Stimulated activated CD4-positive, alpha-beta T cell treated with anti-CD3 and anti-CD28 coated beads, Interleukin-1b, Interleukin-23, amount 100 ng/mL, for 4 hours (primary cell): ENCODE measurements at regions not wholly inside any gene's neighbourhood (a gene's known extent, or its start where the extent isn't known, plus 50 kb on each side); places are given as distances from the start of the nearest gene placed in this dataset.

Experiments
- DNase-seq, 2 donors: peaks; one replicate each; pipeline ENCODE4 v3.0.0-alpha.2; 2020; ENCODE audit warnings: low read depth in 2 of 2

GRCh38 chr17:71681427-71682173 is 439.2 kb upstream of the SOX9 start:
- no peak for DNase-seq

- DNase-seq = no peak
Measured at GRCh38 chr17:71682174-71682494, 438.7 kb upstream of the SOX9 start.

GRCh38 chr17:71689782-71690181 is 431.0 kb upstream of the SOX9 start:
- no peak for DNase-seq

- no peak for DNase-seq
Measured at GRCh38 chr17:71699907-71700306, 420.9 kb upstream of the SOX9 start.

GRCh38 chr17:71703701-71704100 is 417.1 kb upstream of the SOX9 start:
- no peak for DNase-seq

- no peak for DNase-seq
Measured at GRCh38 chr17:71709271-71709890, 411.4 kb upstream of the SOX9 start.

- DNase-seq = no peak
Measured at GRCh38 chr17:71709946-71710345, 410.9 kb upstream of the SOX9 start.

- no peak for DNase-seq
Measured at GRCh38 chr17:71710816-71711215, 410.0 kb upstream of the SOX9 start.

- no peak for DNase-seq
Measured at GRCh38 chr17:71713846-71714245, 407.0 kb upstream of the SOX9 start.

GRCh38 chr17:71724339-71724738 is 396.5 kb upstream of the SOX9 start:
- DNase-seq = no peak

GRCh38 chr17:71725811-71726210 is 395.0 kb upstream of the SOX9 start:
- no peak for DNase-seq

- DNase-seq = no peak
Measured at GRCh38 chr17:71726341-71726740, 394.5 kb upstream of the SOX9 start.

- DNase-seq = no peak
Measured at GRCh38 chr17:71727292-71727691, 393.5 kb upstream of the SOX9 start.

- no peak for DNase-seq
Measured at GRCh38 chr17:71727723-71728122, 393.1 kb upstream of the SOX9 start.

- no peak for DNase-seq
Measured at GRCh38 chr17:71730871-71731270, 389.9 kb upstream of the SOX9 start.

- no peak for DNase-seq
Measured at GRCh38 chr17:71735893-71736292, 384.9 kb upstream of the SOX9 start.

GRCh38 chr17:71740866-71741265 is 380.0 kb upstream of the SOX9 start:
- no peak for DNase-seq

GRCh38 chr17:71741836-71742235 is 379.0 kb upstream of the SOX9 start:
- no peak for DNase-seq

- no peak for DNase-seq
Measured at GRCh38 chr17:71748872-71749271, 371.9 kb upstream of the SOX9 start.

- DNase-seq = no peak
Measured at GRCh38 chr17:71753070-71753469, 367.8 kb upstream of the SOX9 start.

GRCh38 chr17:71757156-71757555 is 363.7 kb upstream of the SOX9 start:
- no peak for DNase-seq

- no peak for DNase-seq
Measured at GRCh38 chr17:71757956-71758355, 362.9 kb upstream of the SOX9 start.

GRCh38 chr17:71759422-71760060 is 361.3 kb upstream of the SOX9 start:
- DNase-seq = no peak
